Hypothalamus (tissue), 51 donors: ENCODE measurements at regions not wholly inside any gene's neighbourhood (a gene's known extent, or its start where the extent isn't known, plus 50 kb on each side); places are given as distances from the start of the nearest gene placed in this dataset.
"Not testable (repeated sequence)": the region's sequence is repeated elsewhere in the genome, so short reads cannot be mapped to it uniquely, and the experiment has no call there.

Experiments
- DNase-seq, 51 donors: peaks; one replicate each; lab custom pipeline; 2025; lab: John Stamatoyannopoulos, UW

- DNase-seq, result no peak
These were observed 170.6 kb downstream of the EVA1A start for GRCh38 chr2:75390169-75390568.

DNA sequence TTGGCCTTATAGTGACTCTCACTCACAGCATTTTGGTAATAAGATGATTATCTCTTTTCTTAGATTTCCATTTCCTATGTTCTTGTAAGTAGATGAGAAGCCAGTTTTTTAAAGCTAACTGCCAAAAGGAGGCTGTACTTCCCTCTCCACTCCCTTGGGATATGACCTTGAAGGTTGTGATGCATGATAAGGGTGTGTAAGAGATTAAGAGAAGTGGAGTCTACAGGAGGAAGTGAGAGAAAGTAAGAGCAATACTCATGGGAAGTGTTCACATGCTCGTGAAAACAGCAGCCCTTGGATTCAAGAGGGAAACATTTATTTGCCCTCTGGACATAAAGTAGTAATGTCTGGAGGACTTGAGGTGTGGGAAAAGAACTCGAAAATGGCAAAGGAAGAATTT lies 171.5 kb downstream of the EVA1A start:
- no peak for DNase-seq

- DNase-seq, result no peak
These were observed 179.7 kb downstream of the EVA1A start for GRCh38 chr2:75381032-75381431.

GRCh38 chr2:75379476-75380210 lies 180.3 kb upstream of the TACR1 start:
- DNase-seq, result no peak

DNA sequence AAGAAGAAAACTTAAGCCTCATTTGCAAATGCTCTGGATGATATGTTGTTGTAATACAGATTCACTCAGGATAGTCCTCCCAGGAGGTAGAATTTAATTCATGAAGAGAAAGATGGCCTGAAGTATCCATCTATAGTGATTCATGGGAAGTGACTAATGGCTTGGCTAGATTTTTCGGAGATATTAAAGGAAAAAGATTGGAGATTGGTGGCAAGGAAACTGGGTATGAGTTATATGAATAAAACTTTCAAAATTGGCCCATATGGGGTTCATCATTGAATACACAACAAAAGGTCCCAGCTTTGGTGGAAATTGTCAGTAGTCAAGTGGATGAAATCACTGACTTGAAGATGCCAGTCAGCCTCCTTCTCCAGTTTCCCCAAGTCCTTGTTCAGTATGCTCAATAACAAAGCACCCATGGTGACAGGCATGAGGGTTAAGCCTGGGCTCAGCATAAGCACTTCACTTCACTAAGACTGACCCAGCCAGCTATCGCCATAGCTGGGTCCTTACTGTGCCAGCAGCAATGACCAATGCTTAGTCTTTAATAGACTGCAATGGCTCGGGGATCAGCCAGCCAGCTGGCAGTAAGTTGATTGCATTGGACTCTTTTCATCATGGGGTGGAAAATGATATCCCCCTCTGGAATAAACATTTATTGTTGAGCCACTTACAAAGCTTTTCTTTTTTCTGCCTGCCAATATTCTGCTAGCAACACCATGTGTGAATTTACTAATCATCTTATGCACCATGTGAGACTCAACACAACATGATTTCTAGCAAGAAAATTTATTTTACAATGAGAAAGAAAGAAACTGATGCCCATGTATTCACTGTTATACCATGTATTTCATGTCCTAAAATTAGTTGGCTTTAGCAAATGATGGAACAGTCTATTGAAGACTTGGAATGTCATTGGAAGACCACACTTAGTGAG lies 176.6 kb upstream of the TACR1 start:
- DNase-seq, result peak in 11 of 51 donors; percentile 1 to 38 (median 12)

GRCh38 chr2:75374414-75374957 lies 175.2 kb upstream of the TACR1 start:
- DNase-seq, result not testable (repeated sequence)

GRCh38 chr2:75367401-75367800 lies 168.1 kb upstream of the TACR1 start:
- no peak for DNase-seq

- DNase-seq, result no peak
These were observed 162.2 kb upstream of the TACR1 start for GRCh38 chr2:75361486-75361885.

DNA sequence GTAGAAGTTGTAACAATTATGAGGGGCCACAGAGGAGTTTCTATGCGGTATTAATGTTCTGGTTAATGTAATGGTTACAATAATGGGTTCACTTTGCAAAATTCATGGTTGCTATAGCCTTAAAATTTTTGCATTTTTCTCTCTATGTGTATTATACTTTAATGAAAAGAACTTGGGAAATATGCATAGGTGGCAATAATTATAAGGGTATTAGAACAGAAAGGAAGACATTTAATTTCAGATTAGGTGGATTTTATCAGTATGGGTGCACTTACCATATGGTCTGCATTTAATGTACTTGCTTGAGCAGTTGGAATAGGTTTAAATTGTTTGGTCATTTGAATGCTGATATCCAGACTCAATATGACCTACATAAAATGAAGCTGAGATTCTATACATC lies 161.6 kb upstream of the TACR1 start:
- DNase-seq, result no peak

DNA sequence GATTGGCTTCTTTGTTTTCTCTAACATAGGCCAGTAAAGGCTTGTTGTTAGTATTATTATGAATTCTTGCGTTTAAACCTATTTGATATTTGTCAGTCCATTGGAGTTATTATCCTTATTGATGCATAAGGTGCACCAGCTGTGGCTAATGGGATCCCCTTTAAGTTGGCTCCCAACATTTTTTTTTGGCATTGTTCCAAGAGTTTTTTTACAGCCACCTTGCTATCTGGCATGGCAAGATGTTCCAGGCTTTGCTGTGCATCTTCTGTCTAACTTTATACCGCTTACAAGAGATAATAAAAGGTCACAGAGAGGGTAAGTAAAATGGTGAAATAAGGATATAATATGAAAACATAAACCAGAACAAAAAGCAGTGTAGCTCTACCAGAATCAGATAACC lies 157.5 kb upstream of the TACR1 start:
- DNase-seq, result no peak

DNA sequence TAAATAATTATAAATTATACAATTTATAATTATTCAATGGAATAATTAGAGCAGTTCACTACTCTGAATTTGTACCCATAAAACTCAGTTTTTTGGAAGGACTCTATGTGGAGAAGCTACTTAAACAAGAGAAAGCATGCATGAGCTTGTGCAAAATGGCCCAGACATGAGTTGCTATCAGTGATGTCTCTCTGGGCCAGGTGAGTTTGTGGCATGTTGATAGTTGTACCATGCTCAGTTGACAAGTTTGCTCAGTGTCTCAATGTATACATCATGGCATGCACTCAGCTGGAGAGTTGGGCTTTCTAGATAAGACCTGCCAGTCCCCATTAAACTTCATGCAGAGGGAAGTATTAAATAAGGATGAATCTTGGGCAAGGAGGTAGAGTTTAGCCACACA lies 153.8 kb upstream of the TACR1 start:
- DNase-seq, result no peak

- DNase-seq, result no peak
These were observed 149.0 kb upstream of the TACR1 start for GRCh38 chr2:75348307-75348706.

GRCh38 chr2:75344146-75344545 lies 144.8 kb upstream of the TACR1 start:
- no peak for DNase-seq

DNA sequence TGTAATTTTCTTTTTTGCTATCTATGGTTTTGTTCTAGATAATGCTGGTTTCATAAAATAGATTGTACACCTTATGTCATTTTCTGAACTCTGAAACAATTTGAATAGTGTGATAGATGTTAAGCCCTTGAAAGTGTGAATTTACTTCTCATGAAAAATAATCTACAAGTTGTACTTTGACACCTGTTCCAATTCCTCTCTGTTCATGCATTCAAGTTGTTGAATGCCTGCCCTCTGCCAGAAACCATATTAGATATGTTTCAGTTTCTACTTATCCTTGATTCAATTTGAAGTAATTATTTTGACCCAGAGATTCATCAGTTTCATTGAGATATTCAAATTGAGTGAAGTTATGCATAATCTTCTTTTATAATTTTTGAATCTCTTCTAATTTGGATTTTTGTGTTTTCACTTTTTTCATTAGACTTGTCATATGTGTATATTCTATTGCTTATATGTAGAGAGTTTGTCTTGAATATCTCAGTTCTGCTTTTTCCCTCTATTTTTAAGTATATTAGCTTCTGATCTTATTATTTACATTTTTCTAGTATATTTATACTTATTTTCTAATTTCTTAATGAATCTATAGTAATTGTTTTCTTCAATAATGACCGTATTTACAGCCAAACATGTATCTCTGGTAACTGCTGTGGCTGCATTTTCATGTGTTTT lies 143.3 kb upstream of the TACR1 start:
- no peak for DNase-seq

GRCh38 chr2:75340560-75340959 lies 141.2 kb upstream of the TACR1 start:
- DNase-seq, result no peak

DNA sequence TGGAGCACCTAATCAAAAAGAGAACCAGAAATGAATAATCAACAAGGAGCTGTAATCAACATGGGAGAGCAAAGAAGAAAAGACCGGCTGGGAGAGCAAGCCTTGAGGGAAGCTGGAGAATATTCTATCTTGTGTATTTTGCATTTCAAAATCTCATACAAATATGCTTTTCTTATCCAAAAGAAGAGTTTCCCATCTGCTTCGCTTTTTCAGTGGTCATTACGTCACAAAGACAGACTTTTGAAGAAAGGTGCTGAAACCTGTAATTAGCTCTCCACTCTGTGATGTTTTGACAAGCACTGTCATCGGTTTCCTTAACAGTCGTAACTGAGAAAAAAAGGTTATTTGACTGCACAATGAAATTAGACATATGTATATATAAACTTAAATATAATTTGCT lies 139.1 kb upstream of the TACR1 start:
- no peak for DNase-seq

DNA sequence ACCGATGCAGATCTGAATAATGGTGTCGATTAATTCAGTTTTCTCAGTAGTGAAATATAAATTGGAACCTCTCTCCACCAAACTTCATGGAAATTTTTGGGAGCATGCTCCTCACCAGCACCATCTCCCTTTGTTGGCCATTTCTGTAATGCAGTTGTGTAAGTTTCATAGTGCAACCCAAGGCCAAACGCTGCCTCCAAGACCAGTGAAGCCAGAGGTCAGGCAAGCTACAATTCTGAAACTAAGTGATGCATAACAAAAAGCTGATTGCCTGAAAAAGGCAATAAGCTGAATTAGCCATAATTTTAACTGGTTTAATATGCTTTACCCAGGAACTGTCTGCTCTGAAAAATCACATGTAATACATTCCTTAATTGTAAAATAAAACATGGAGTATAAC lies 138.3 kb upstream of the TACR1 start:
- no peak for DNase-seq

GRCh38 chr2:75337016-75337415 lies 137.7 kb upstream of the TACR1 start:
- DNase-seq, result no peak

DNA sequence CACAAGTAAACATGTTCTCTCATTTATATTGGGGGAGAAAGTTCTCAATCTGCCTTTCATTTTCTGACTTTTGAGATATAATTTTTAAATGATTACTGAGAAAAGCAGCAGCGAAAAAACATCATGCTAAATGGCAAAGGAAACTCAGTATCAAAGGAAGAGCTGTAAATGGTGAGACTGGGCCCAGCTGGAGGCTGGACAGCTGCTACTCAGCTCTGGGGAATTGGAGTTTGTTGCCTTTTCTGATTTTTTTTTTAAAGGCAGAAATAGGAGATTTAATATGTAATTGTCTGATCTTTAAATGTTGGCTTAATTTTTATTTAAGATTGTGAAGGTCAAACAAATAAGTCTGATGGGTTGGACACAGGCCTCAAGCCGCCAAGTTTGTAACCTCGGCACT lies 137.1 kb upstream of the TACR1 start:
- no peak for DNase-seq

DNA sequence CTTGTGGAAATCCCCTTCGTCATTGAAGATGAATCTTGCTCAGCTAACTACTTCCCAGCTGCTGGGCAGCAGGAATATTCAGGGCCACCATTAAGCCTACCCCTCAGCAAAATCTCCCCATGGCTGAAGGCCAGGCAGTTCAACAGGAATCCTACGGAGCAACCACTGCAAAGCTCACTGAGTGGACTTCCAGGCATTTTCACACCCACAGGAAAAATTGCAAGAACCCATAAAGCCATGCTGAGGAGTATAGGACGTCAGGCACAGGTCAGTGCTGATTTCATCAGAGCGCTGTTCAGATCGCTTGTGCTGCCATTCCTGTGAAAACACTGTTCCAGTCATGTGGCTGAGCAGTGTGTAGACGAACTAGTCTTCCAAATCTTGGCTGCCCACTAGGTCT lies 134.8 kb upstream of the TACR1 start:
- peak in 1 of 51 donors; percentile 1 for DNase-seq

DNA sequence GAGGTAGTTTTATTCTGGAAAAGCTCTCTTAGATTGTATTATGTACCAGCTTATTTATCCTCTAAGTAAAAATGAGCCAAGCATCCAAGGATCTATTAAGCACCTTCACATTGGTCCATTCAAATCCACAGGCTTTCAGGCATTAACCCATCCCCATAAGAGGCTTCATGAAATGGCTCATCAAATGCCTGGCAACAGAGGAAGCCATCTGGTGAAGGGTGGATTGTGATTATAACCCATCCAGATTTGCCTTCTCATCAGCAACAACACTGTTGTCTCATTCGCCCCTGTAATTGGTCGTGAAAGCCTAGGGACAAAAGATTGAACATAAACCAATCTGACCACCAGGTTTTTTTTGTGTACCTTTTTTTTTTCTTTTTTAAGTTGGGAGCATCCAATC lies 134.3 kb upstream of the TACR1 start:
- no peak for DNase-seq
